HG03108 (cell line): ENCODE measurements at regions not wholly inside any gene's neighbourhood (a gene's known extent, or its start where the extent isn't known, plus 50 kb on each side); places are given as distances from the start of the nearest gene placed in this dataset.

ENCODE experiments used
- ATAC-seq: cut with Tn5 transposase; IDR thresholded peaks from one replicate; pipeline ENCODE4 v1.9.1; 2021; ENCODE audit warnings: moderate library complexity; ENCODE audit not compliant: unreplicated experiment

DNA sequence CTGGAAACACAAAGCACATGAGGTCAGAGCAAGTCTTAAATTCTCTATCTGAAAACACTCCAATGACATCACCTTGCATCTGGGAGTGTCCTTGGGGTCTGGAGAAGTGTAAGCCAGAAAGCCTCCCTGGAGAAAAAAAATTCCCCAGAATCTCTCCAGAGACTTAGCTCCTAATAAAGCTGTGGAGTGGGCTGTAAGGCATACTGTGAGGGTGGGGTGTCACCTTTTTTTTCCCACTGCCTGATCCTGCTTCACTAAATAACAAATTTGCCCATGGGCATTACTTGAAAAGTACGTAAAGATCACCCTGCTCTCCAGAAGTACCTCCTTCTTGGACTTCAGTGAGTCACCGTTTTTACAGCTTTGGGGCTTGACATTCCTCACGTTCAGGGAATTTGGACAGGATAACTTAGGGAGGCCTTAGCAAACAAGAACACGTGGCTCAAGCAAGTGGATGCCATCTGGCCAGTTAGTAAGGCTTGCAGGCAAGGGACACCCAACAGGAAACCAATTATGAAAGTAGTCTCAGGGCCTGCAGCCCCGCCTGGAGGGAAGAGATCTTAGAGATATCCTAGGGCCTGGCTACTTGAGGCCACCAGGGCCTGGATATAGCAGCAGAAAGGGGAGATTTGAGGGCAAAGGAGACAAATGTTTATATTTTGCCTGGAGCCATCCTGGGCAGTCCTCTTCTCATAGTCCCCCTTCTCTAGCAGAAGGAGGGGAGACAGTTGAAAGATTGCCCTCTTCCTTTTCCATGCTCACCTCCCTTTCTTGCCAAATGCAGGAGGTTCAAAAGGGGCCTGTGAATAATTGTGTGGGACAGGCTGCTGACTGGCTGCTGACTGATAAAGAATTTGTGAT, 60.1 kb upstream of the PLAC1 start:
- no peak for ATAC-seq

DNA sequence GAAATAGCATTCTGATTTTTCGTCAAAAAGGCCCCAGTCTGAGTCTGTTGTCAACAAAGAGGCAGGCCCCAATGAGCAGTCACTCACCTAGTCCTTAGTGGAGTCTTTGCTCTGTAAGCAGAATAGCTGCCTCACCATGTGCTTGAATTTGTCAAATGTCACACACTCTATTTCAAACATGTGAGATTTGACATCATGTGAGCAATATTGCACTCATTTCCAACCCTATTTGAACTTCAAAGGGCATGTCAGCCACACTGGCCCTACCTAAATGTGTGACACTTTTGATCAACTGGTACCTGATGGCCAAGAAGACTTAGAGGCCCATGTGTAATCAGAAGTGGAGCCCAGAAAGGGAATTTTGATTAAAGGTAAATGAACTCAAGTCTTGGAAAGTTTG, 59.4 kb upstream of the PLAC1 start:
- no peak for ATAC-seq

DNA sequence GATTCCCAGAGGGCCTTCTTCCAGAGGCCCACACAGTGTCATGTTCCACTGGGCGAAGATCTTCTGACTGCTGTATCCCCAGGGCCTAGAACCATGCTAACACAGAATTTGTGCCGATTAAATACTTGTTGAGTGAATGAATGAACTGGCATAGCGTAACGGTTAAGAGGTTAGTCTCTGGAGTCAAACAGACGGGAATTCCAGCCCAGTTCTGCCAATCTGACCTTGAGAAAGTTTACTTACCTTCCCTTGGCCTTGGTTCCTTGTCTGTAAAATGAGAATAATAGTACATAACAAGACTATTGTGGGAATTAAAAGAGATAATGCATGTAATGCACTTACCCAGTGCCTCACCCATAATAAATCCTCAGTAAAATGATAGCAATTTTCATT, 58.3 kb upstream of the PLAC1 start:
- ATAC-seq = no peak

DNA sequence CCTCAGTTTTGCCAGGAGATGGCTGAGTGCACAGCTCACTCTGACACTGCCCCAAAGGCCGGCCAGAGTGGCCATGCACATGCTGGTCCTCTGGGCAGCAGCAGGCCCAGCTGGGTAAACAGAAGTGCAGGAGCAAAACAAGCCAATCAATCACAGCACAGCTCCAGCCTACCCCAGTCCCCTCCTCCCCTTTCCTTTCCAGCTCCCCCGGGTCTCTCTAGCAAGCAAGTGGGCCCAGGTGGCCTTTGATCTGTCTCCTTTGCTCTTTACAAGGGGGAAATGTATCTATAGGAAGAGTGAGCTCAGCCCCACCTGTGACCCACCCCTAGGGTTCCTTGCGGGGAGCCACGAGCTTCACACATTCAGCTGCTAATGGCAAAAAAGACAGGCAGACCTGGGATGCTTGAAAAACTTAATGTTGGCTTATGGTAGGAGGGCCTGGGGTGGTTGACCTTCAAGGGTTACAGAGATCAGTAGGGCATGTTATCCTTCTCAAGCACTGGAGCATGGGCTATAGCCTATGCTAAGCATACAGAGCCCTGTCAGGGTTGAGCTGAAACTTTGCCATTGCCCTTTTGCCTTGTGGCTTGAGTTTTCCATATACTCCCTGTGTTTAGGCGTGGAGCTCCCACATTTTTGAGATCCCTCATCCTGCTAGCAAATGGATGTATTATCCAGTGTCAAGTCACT, 57.8 kb upstream of the PLAC1 start:
- no peak for ATAC-seq

DNA sequence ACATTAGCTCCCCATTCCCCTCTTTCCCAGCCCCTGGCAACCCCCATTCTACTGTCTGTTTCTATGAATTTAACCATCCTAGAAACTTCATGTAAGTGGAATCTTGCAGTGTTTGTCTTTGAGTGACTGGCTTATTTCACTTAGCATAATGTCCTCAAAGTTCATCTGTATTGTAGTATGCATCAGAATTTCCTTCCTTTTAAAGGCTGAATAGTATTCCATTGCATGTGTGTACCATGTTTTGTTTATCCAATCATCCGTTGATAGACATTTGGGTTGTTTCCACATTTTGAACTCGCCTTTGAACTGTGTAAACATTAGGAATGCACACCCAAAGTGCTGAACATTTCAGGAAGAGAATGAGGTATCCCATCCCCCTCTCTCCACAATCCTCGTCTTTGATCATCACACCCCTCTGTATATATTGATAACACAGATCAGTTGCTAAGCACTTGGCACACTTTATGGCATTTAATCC, 56.4 kb upstream of the PLAC1 start:
- no peak for ATAC-seq

DNA sequence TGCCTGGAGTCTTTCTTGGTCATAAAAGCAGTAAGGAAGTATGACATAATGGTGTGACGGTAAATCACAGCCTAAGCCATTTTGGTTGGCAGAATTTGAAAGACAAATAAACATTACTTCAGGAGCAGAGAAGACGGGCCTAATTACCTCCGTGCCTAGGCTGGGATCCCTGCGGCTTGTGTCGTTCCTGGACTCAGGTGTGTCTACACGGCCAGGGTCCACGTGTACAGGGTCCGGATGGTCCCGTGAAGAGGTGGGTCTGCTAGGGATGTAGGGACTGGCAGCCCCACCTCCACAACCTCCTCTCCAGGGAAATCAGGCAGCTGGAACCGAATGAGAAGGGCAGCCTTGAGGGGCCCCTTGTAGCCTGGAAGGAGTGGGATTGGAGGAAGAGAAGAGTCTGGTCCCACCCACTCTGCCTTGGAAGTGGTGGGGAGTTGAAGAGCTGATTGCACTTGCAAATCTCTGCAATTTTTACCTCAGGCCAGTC, 55.4 kb upstream of the PLAC1 start:
- no peak for ATAC-seq

DNA sequence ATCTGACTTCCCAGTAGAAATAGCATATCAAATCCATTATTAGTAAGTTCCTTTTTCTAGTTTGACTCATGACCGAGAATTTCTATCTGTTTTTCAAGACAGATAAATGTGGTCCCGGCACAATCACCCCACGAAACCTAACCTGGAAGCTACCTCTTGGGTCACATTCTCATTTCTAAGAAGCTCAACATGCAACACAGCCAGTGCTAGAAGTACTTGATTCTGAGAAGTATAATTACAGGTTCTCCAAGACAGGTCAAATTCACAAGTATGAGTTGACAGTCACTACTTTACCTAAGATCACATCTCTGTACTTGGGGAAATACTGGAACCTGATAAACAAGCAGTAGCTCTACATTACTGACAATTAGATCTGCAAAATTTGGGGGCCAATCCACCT, 54.0 kb upstream of the PLAC1 start:
- ATAC-seq = no peak

DNA sequence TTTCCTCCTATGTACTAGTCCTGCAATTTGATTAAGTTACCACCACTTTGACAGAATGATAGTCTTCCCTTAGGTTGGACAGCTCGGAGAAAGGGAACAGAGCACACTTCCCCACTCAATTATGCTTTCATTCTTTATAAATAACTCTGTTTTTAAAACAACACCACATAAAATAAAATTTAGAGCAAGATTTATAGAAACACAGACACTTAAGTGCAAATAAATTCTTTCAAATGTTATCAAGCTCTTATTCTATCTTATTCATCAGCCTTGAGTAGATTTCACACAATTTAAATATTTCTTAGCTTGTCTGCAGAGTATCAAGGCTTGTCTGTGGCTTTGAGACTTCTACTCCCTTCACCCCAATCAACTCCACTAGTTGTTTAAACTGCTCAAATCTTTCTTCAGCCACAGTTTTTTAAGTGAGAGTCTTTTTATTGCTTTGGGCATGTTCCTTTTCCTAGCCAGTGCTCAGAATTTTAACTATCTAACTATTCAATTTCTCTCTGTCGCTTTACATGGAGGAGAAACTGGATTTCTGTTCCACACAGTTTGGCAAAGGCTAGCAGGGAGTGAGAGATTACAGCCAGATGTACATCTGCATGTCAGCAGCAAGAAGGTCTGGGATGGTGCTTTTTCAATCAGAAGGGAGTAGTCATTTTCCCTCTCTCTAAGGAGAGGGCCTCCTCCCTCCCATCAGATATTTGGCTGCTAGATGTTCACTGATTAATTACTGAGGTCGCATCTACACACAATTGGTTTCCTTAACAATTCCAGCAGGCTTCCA, 53.1 kb upstream of the PLAC1 start:
- ATAC-seq = no peak
